ENCODE measurements at regions not wholly inside any gene's neighbourhood (a gene's known extent, or its start where the extent isn't known, plus 50 kb on each side); places are given as distances from the start of the nearest gene placed in this dataset.

DNA sequence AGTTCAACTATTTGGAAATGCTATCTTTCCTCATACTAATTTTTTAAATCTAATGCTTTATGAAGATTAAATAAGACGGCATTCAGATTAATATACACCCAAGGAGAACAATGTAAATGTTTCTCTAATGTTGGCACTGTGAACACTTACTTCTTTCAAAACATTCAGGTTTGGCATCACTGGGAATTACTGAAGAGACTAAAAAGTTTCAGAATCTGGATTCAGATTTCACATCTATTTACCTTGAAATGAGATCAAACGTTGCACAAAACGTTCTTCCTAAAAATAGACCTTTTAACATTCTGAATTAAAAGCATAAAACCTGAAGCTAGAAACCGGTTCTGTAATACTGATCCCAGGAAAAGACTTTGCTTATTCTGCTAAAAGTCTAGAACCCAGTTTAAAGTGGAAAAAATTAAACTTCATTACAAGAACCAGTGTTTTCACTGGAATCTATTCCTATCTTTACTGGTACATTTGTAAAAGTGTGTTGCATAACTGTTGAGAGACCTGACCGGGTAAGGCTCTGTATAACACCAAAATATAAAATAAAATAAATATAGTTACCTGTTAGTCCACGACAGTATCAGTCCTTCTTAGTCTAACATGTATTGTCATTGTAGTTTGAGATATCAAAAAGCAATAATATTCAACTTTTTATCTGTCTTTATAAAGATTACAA is 117.4 kb upstream of the MAP9 start:
- Histone ChIP-seq H3K4me3 (no peak overlapping the region), H4K20me1 (replicated peaks; ENCODE audit: insufficient read depth) (no peaks in the 10 kb centered on the region), H3K4me2 (no peak overlapping the region), H2AFZ (no peak overlapping the region), H3K9me2 (ENCODE audit: insufficient read depth) (peaks cover 3% of the 10 kb centered on the region; the same call in 1 of the 2 replicates), H3K4me1 (ENCODE audit: insufficient read depth) (no peaks in the 10 kb centered on the region), H3F3A (replicated peaks; ENCODE audit: low read depth) (no peaks in the 10 kb centered on the region), H3K27me3 (ENCODE audit: insufficient read depth) (no peaks in the 10 kb centered on the region), H3K79me2 (replicated peaks; ENCODE audit: insufficient read depth) (no peaks in the 10 kb centered on the region), H3K36me3 (ENCODE audit: insufficient read depth) (no peaks in the 10 kb centered on the region), H3K27ac (ENCODE audit: low read depth) (no peak overlapping the region)
- H3K4me1 Mint-ChIP-seq = no peaks in the 10 kb centered on the region; the same call in 2 of the 3 replicates
- no peaks in the 10 kb centered on the region for H3K9me3 Mint-ChIP-seq
- H3K36me3 Mint-ChIP-seq (ENCODE audit: low read depth) = no peaks in the 10 kb centered on the region
- DNase-seq (ENCODE audit: low spot score) (no peak), ATAC-seq (no peak)
- H3K27me3 Mint-ChIP-seq (ENCODE audit: insufficient read depth, low read depth, poor library complexity) = no peaks in the 10 kb centered on the region
- TF ChIP-seq ZNF331 (CRISPR knock-in tag; IDR thresholded peaks at IDR 0.05; ENCODE audit: low read depth) = no peak
- TF ChIP-seq CREB1 (CRISPR knock-in tag; IDR thresholded peaks at IDR 0.05; ENCODE audit: low read depth) = no peak
- TF ChIP-seq EZH2 (IDR thresholded peaks at IDR 0.05; ENCODE audit: low read depth, unreplicated experiment) = no peak
- TF ChIP-seq ZNF462 (CRISPR knock-in tag; IDR thresholded peaks at IDR 0.05) = no peak
- no peak for TF ChIP-seq POLR2AphosphoS5 (IDR thresholded peaks at IDR 0.05; ENCODE audit: low read depth)
- TF ChIP-seq EZH2phosphoT487 (IDR thresholded peaks at IDR 0.05; ENCODE audit: unreplicated experiment) = no peak
- TF ChIP-seq REST (IDR thresholded peaks at IDR 0.05; ENCODE audit: unreplicated experiment) = no peak
- TF ChIP-seq, protein P1, sequence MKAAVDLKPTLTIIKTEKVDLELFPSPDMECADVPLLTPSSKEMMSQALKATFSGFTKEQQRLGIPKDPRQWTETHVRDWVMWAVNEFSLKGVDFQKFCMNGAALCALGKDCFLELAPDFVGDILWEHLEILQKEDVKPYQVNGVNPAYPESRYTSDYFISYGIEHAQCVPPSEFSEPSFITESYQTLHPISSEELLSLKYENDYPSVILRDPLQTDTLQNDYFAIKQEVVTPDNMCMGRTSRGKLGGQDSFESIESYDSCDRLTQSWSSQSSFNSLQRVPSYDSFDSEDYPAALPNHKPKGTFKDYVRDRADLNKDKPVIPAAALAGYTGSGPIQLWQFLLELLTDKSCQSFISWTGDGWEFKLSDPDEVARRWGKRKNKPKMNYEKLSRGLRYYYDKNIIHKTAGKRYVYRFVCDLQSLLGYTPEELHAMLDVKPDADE (IDR thresholded peaks at IDR 0.05) = no peak
- TF ChIP-seq ZNF114 (CRISPR knock-in tag; IDR thresholded peaks at IDR 0.05) = no peak
- no peak for TF ChIP-seq JUNB (IDR thresholded peaks at IDR 0.05; ENCODE audit: unreplicated experiment)
- TF ChIP-seq CTCF (conservative IDR thresholded peaks at IDR 0.05; ENCODE audit: low read depth in 2 of 2) = no peak
- H3K4me3 Mint-ChIP-seq = no peak overlapping the region
- no peak overlapping the region for H3K27ac Mint-ChIP-seq

All from GM23338 (cell line).